Esophagus muscularis mucosa (tissue), 3 donors: ENCODE measurements at regions not wholly inside any gene's neighbourhood (a gene's known extent, or its start where the extent isn't known, plus 50 kb on each side); places are given as distances from the start of the nearest gene placed in this dataset.

Source experiments
- POLR2A ChIP-seq: fragments of 450-650 bp; IDR thresholded peaks from one replicate; pipeline ENCODE4 v1.6.1; 2017; ENCODE audit warnings: antibody characterized with exemption, moderate library complexity, mild to moderate bottlenecking, low read depth
- POLR2AphosphoS5 ChIP-seq, 2 donors: sonication (generic); formaldehyde crosslinking; IDR thresholded peaks; one replicate each; pipeline ENCODE4 v1.6.1; 2017; ENCODE audit warnings: antibody characterized with exemption in 2 of 2
- TF ChIP-seq, protein P1 (sequence below), 3 experiments: fragments of 200-600 bp in 2 of 3; fragments of 450-650 bp in 1 of 3; sonication (generic) in 2 of 3; IDR thresholded peaks; one replicate each; pipeline ENCODE4 v1.5.1; 2017 to 2019; ENCODE audit warnings: antibody characterized with exemption in 3 of 3, mild to moderate bottlenecking in 2 of 3, moderate library complexity in 1 of 3

DNA sequence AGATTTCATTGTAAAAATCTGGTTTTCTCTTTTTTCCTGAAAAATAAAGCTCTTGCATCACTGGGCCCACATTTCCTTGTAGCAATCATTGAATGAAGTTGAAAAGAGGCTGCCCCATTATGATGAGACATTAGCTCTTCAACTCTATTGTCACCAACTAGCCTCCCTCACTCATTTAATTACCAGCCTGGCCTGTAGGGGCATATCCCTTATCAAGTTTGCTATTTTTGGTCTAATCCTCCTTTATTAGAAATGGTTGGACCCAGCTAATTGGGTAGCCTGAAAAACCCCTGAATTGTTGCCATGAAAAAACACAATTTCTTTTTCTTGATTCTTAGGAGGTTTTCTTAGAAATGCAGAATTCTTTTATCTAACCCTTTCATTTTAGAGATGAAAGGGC lies 164.6 kb upstream of the CASK start:
- TF ChIP-seq, protein P1, sequence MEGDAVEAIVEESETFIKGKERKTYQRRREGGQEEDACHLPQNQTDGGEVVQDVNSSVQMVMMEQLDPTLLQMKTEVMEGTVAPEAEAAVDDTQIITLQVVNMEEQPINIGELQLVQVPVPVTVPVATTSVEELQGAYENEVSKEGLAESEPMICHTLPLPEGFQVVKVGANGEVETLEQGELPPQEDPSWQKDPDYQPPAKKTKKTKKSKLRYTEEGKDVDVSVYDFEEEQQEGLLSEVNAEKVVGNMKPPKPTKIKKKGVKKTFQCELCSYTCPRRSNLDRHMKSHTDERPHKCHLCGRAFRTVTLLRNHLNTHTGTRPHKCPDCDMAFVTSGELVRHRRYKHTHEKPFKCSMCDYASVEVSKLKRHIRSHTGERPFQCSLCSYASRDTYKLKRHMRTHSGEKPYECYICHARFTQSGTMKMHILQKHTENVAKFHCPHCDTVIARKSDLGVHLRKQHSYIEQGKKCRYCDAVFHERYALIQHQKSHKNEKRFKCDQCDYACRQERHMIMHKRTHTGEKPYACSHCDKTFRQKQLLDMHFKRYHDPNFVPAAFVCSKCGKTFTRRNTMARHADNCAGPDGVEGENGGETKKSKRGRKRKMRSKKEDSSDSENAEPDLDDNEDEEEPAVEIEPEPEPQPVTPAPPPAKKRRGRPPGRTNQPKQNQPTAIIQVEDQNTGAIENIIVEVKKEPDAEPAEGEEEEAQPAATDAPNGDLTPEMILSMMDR (IDR thresholded peaks at IDR 0.05), result no peak
- TF ChIP-seq POLR2A, result no peak
- no peak for TF ChIP-seq POLR2AphosphoS5 (IDR thresholded peaks at IDR 0.05)
